OCI-LY7 (cell line): ENCODE measurements at regions not wholly inside any gene's neighbourhood (a gene's known extent, or its start where the extent isn't known, plus 50 kb on each side); places are given as distances from the start of the nearest gene placed in this dataset.

Experiments used
- EZH2phosphoT487 ChIP-seq: fragments of 200-600 bp; sonication (generic); IDR thresholded peaks from 2 replicates; pipeline ENCODE4 v1.6.1; 2018; ENCODE audit warnings: low read depth, borderline replicate concordance, mild to moderate bottlenecking, mixed run types, antibody characterized with exemption, low read length, moderate library complexity, mixed read lengths
- TF ChIP-seq, protein P1 (sequence below): fragments of 200-600 bp; sonication (generic); conservative IDR thresholded peaks from 2 replicates; pipeline ENCODE4 v1.5.1; 2014; ENCODE audit warnings: mild to moderate bottlenecking, antibody characterized with exemption, low read length, moderate library complexity, mixed read lengths

DNA sequence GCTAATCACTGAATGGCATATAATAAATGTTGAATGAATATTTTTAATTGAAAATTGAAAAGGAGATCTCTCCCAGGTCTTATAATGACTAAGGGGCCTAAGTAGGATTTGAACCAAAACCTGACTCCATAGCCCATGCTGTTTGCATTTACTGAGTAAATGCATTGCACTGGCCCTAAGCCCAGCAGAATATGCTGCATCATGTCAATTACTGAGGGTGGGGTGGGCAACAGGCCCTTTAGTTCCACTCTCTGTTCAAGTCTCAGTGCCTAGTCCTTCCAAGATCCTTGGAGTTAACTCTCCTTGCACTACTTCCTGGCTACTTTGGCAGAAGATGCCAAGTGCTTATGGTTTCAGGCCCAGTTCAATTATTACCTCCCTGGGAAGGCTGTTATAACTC, 203.8 kb upstream of the DAB1 start:
- TF ChIP-seq, protein P1, sequence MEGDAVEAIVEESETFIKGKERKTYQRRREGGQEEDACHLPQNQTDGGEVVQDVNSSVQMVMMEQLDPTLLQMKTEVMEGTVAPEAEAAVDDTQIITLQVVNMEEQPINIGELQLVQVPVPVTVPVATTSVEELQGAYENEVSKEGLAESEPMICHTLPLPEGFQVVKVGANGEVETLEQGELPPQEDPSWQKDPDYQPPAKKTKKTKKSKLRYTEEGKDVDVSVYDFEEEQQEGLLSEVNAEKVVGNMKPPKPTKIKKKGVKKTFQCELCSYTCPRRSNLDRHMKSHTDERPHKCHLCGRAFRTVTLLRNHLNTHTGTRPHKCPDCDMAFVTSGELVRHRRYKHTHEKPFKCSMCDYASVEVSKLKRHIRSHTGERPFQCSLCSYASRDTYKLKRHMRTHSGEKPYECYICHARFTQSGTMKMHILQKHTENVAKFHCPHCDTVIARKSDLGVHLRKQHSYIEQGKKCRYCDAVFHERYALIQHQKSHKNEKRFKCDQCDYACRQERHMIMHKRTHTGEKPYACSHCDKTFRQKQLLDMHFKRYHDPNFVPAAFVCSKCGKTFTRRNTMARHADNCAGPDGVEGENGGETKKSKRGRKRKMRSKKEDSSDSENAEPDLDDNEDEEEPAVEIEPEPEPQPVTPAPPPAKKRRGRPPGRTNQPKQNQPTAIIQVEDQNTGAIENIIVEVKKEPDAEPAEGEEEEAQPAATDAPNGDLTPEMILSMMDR, result no peak
- no peak for TF ChIP-seq EZH2phosphoT487
